HCT116 (cell line): ENCODE measurements at regions not wholly inside any gene's neighbourhood (a gene's known extent, or its start where the extent isn't known, plus 50 kb on each side); places are given as distances from the start of the nearest gene placed in this dataset.

ENCODE experiments used
- ATAC-seq: fragments of 200-7000 bp; cut with Tn5 transposase; 2 replicates; pipeline ENCODE4 v1.9.1; 2020; ENCODE audit warnings: mild to moderate bottlenecking, moderate library complexity
- BruUV-seq: library from RNA; stranded (reverse); fragments of 400-500 nt; replicated peaks from 2 replicates; lab custom pipeline; 2021; lab: Mats Ljungman, UMichigan
- CTCF ChIA-PET: fragments of 300-600 bp; sonication (Branson Sonifier 250); formaldehyde crosslinking; loops from one replicate; lab custom pipeline; 2021; ENCODE audit warnings: antibody characterized with exemption; lab: Charles Lee
- POLR2A ChIA-PET: fragments of 300-600, 350-600 bp; sonication (Branson Sonifier 250); formaldehyde crosslinking; loops from one replicate; lab custom pipeline; 2021; ENCODE audit warnings: antibody characterized with exemption; lab: Charles Lee
- RAD21 ChIA-PET, 2 experiments: fragments of 300-600 bp; sonication (Branson Sonifier 250); formaldehyde crosslinking; loops; one replicate each; lab custom pipeline; 2023; ENCODE audit warnings: low total read pairs in 2 of 2; ENCODE audit not compliant: uncharacterized antibody in 2 of 2, unreplicated experiment in 2 of 2, low non-redundant PET in 1 of 2; lab: Charles Lee
- DNase-seq: peaks from one replicate; pipeline ENCODE4 v3.0.0-alpha.2; 2010; ENCODE audit warnings: low read depth, low spot score
- H2AFZ ChIP-seq: fragments of 200-600 bp; shearing (Covaris generic), sonication (generic); 2 replicates; pipeline ENCODE4 v1.6.1; 2017; ENCODE audit warnings: low read depth, mixed run types, mixed read lengths, antibody characterized with exemption, low read length; ENCODE audit not compliant: poor library complexity, severe bottlenecking
- H3K27ac ChIP-seq: 2 replicates; pipeline ENCODE4 v1.5.1; 2012; ENCODE audit warnings: low read depth, low read length
- H3K27me3 ChIP-seq: fragments of 200-600 bp; sonication (generic); 2 replicates; pipeline ENCODE4 v1.6.1; 2016; ENCODE audit warnings: mixed run types, low read length, mixed read lengths; ENCODE audit not compliant: insufficient read depth
- H3K36me3 ChIP-seq, 2 experiments: fragments of 200-500 bp in 1 of 2; fragments of 200-600 bp in 1 of 2; sonication (Bioruptor generic) in 1 of 2; sonication (generic) in 1 of 2; 2 replicates each; pipeline versions ENCODE4 v1.5.1 to v1.6.1; 2014 to 2016; ENCODE audit warnings: low read length in 2 of 2, inconsistent platforms in 1 of 2, mixed read lengths in 1 of 2, mixed run types in 1 of 2; ENCODE audit not compliant: insufficient read depth in 2 of 2, control insufficient read depth in 1 of 2
- H3K4me1 ChIP-seq, 2 experiments: fragments of 200-600 bp in 1 of 2; sonication (generic) in 1 of 2; 2 replicates each; pipeline versions ENCODE4 v1.5.1 to v1.6.1; 2012 to 2017; ENCODE audit warnings: low read length in 2 of 2, inconsistent platforms in 1 of 2, mild to moderate bottlenecking in 1 of 2, mixed read lengths in 1 of 2, mixed run types in 1 of 2, moderate library complexity in 1 of 2; ENCODE audit not compliant: insufficient read depth in 2 of 2, control insufficient read depth in 1 of 2
- H3K4me2 ChIP-seq: fragments of 200-600 bp; sonication (generic); 2 replicates; pipeline ENCODE4 v1.6.1; 2017; ENCODE audit warnings: mixed run types, low read length, mixed read lengths
- H3K4me3 ChIP-seq, 2 experiments: fragments of 200-600 bp in 1 of 2; sonication (generic) in 1 of 2; replicated peaks in 1 of 2; 2 replicates each; pipeline ENCODE4 v1.5.1; 2011 to 2016; ENCODE audit warnings: low read length in 2 of 2, control low read depth in 1 of 2, low read depth in 1 of 2, mild to moderate bottlenecking in 1 of 2, mixed read lengths in 1 of 2, mixed run types in 1 of 2
- H3K79me2 ChIP-seq: fragments of 200-600 bp; sonication (generic); 2 replicates; pipeline ENCODE4 v1.6.1; 2017; ENCODE audit warnings: mild to moderate bottlenecking, mixed run types, low read length, moderate library complexity, mixed read lengths; ENCODE audit not compliant: insufficient read depth
- H3K9ac ChIP-seq: fragments of 200-600 bp; sonication (generic); 2 replicates; pipeline ENCODE4 v1.6.1; 2016; ENCODE audit warnings: low read length, mixed read lengths
- H3K9me2 ChIP-seq: fragments of 200-600 bp; sonication (generic), shearing (Covaris generic); 2 replicates; pipeline ENCODE4 v1.6.1; 2017; ENCODE audit warnings: mixed run types, mild to moderate bottlenecking, moderate library complexity; ENCODE audit not compliant: insufficient read depth
- H3K9me3 ChIP-seq, 2 experiments: fragments of 200-500 bp in 1 of 2; fragments of 200-600 bp in 1 of 2; sonication (Bioruptor generic) in 1 of 2; sonication (generic) in 1 of 2; 2 replicates each; pipeline ENCODE4 v1.6.1; 2014 to 2017; ENCODE audit warnings: low read length in 2 of 2, mixed read lengths in 2 of 2, inconsistent platforms in 1 of 2, low read depth in 1 of 2, mild to moderate bottlenecking in 1 of 2, mixed run types in 1 of 2, moderate library complexity in 1 of 2; ENCODE audit not compliant: control insufficient read depth in 1 of 2, insufficient read depth in 1 of 2
- H4K20me1 ChIP-seq: fragments of 200-600 bp; sonication (generic), shearing (Covaris generic); 2 replicates; pipeline ENCODE4 v1.6.1; 2017; ENCODE audit warnings: mixed run types, mild to moderate bottlenecking, moderate library complexity; ENCODE audit not compliant: insufficient read depth
- ATF3 ChIP-seq: IDR thresholded peaks from 2 replicates; pipeline ENCODE4 v1.6.1; 2012
- CBX3 ChIP-seq: IDR thresholded peaks from 2 replicates; pipeline ENCODE4 v1.6.1; 2012; ENCODE audit warnings: low read depth
- CEBPB ChIP-seq: IDR thresholded peaks from 2 replicates; pipeline ENCODE4 v1.6.1; 2012; ENCODE audit warnings: low read depth
- CTCF ChIP-seq, 3 experiments: fragments of 200-600 bp in 1 of 3; sonication (generic) in 1 of 3; IDR thresholded peaks in 2 of 3; conservative IDR thresholded peaks in 1 of 3; 2 replicates each; pipeline ENCODE4 v1.5.1; 2012 to 2017; ENCODE audit warnings: low read depth in 2 of 3, low read length in 2 of 3, antibody characterized with exemption in 1 of 3, borderline replicate concordance in 1 of 3, control low read depth in 1 of 3, mild to moderate bottlenecking in 1 of 3, mixed read lengths in 1 of 3, mixed run types in 1 of 3, moderate library complexity in 1 of 3; ENCODE audit not compliant: insufficient read depth in 1 of 3
- ELF1 ChIP-seq: IDR thresholded peaks from 2 replicates; pipeline ENCODE4 v1.6.1; 2012; ENCODE audit warnings: low read depth, borderline replicate concordance
- EZH2phosphoT487 ChIP-seq: fragments of 200-600 bp; IDR thresholded peaks from 2 replicates; pipeline ENCODE4 v1.6.1; 2018; ENCODE audit warnings: antibody characterized with exemption, borderline replicate concordance
- FOSL1 ChIP-seq: IDR thresholded peaks from 2 replicates; pipeline ENCODE4 v1.6.1; 2012; ENCODE audit warnings: low read depth
- JUND ChIP-seq: IDR thresholded peaks from 2 replicates; pipeline ENCODE4 v1.6.1; 2012
- MAX ChIP-seq: IDR thresholded peaks from 2 replicates; pipeline ENCODE4 v1.6.1; 2012
- POLR2A ChIP-seq: IDR thresholded peaks from 2 replicates; pipeline ENCODE4 v1.7.0; 2011; ENCODE audit warnings: borderline replicate concordance; ENCODE audit not compliant: insufficient read depth, insufficient read length; ENCODE audit errors: extremely low read depth
- POLR2AphosphoS5 ChIP-seq: IDR thresholded peaks from 2 replicates; pipeline ENCODE4 v1.6.1; 2011; ENCODE audit warnings: mild to moderate bottlenecking, low read depth, low read length, moderate library complexity
- RAD21 ChIP-seq: IDR thresholded peaks from 2 replicates; pipeline ENCODE4 v1.6.1; 2012; ENCODE audit warnings: low read depth, mild to moderate bottlenecking
- REST ChIP-seq: IDR thresholded peaks from 2 replicates; pipeline ENCODE4 v1.6.1; 2012; ENCODE audit warnings: low read depth
- SIN3A ChIP-seq: IDR thresholded peaks from 2 replicates; pipeline ENCODE4 v1.6.1; 2012; ENCODE audit warnings: low read depth
- SP1 ChIP-seq: IDR thresholded peaks from 2 replicates; pipeline ENCODE4 v1.6.1; 2012; ENCODE audit warnings: low read depth
- SRF ChIP-seq: IDR thresholded peaks from 2 replicates; pipeline ENCODE4 v1.6.1; 2012; ENCODE audit warnings: low read depth
- TCF7L2 ChIP-seq: IDR thresholded peaks from 2 replicates; pipeline ENCODE4 v1.7.0; 2011; ENCODE audit warnings: borderline replicate concordance, inconsistent platforms; ENCODE audit not compliant: insufficient read depth, insufficient read length; ENCODE audit errors: extremely low read depth
- YY1 ChIP-seq: IDR thresholded peaks from 2 replicates; pipeline ENCODE4 v1.6.1; 2011; ENCODE audit warnings: low read length, low read depth, moderate library complexity, mild to moderate bottlenecking; ENCODE audit not compliant: insufficient replicate concordance; ENCODE audit errors: extremely low read depth
- ZBTB33 ChIP-seq: IDR thresholded peaks from 2 replicates; pipeline ENCODE4 v1.6.1; 2011; ENCODE audit warnings: mild to moderate bottlenecking, low read length, moderate library complexity; ENCODE audit not compliant: insufficient replicate concordance; ENCODE audit errors: extremely low read depth
- ZFX ChIP-seq: fragments of 450-650 bp; IDR thresholded peaks from 2 replicates; pipeline ENCODE4 v1.6.1; 2017
- intact Hi-C: fragments of 100-400 bp; cut with micrococcal nuclease; formaldehyde crosslinking; loops from 2 replicates; pipeline ENCODE4 v1.10.0; 2022

GRCh38 chr17:5705876-5706576 is 121.7 kb upstream of the NLRP1 start:
- POLR2A ChIA-PET, result no interaction called here

More at GRCh38 chr17:5705876-5706576, 121.7 kb upstream of the NLRP1 start:
- no peak for DNase-seq
- H3K36me3 ChIP-seq, result no peaks in the 10 kb centered on the region
- no peaks in the 10 kb centered on the region for H4K20me1 ChIP-seq
- H3K9me3 ChIP-seq, result no peaks in the 10 kb centered on the region
- no peak for ATAC-seq
- RAD21 ChIA-PET, result interaction anchor here (0.9 to 1.4 kb wide), 2 partner anchors 114 to 119 kb away, joined by 3 read pairs; no protein-coding TSS in a partner anchor
- no TSS peak for BruUV-seq
- H3K4me3 ChIP-seq, result no peak overlapping the region
- H3K9me2 ChIP-seq, result no peaks in the 10 kb centered on the region
- no peaks in the 10 kb centered on the region for H3K4me1 ChIP-seq
- CTCF ChIA-PET, result interaction anchor here (0.6 to 2.1 kb wide), 13 partner anchors 10 to 574 kb away, joined by 3 to 8 read pairs (median 3); no protein-coding TSS in a partner anchor
- TF ChIP-seq RAD21 (no peak), SRF (no peak), CEBPB (no peak), ZFX (no peak), POLR2A (no peak), ATF3 (no peak), JUND (no peak), POLR2AphosphoS5 (no peak), ELF1 (no peak), REST (no peak), CTCF (IDR thresholded peaks at IDR 0.05 in 2 of 3, conservative IDR thresholded peaks at IDR 0.05 in 1 of 3; ENCODE audit: borderline replicate concordance in 1 of 3, insufficient read depth in 1 of 3, low read depth in 2 of 3, low read length in 2 of 3) (no peak), FOSL1 (no peak), SP1 (no peak), YY1 (no peak), TCF7L2 (no peak), EZH2phosphoT487 (no peak), CBX3 (no peak), MAX (no peak), SIN3A (no peak), ZBTB33 (no peak)
- TF ChIP-seq, all 23 proteins: peak for 0
- Histone ChIP-seq H3K4me2 (no peak overlapping the region), H3K79me2 (no peaks in the 10 kb centered on the region), H2AFZ (no peak overlapping the region), H3K27ac (no peak overlapping the region), H3K9ac (no peak overlapping the region), H3K27me3 (peaks cover 33% of the 10 kb centered on the region; the same call in 1 of the 2 replicates)
- intact Hi-C loops, result loop anchor here (2.0 to 5.0 kb wide), 3 partner anchors 99 to 706 kb away; no protein-coding TSS in a partner anchor
